Mammary epithelial cell (primary cell): ENCODE measurements at regions not wholly inside any gene's neighbourhood (a gene's known extent, or its start where the extent isn't known, plus 50 kb on each side); places are given as distances from the start of the nearest gene placed in this dataset.

Source experiments
- EZH2 ChIP-seq: IDR thresholded peaks from 2 replicates; pipeline ENCODE4 v1.6.1; 2012; ENCODE audit warnings: low read length, inconsistent platforms, borderline replicate concordance
- TF ChIP-seq, protein P1 (sequence below), 2 donors: IDR thresholded peaks in 1 of 2; conservative IDR thresholded peaks in 1 of 2; 2 replicates each; pipeline ENCODE4 v1.5.1; 2011 to 2012; ENCODE audit warnings: inconsistent platforms in 2 of 2, low read length in 2 of 2, mild to moderate bottlenecking in 2 of 2, control low read depth in 1 of 2, low read depth in 1 of 2; ENCODE audit not compliant: insufficient read depth in 1 of 2; ENCODE audit errors: extremely low read depth in 1 of 2

DNA sequence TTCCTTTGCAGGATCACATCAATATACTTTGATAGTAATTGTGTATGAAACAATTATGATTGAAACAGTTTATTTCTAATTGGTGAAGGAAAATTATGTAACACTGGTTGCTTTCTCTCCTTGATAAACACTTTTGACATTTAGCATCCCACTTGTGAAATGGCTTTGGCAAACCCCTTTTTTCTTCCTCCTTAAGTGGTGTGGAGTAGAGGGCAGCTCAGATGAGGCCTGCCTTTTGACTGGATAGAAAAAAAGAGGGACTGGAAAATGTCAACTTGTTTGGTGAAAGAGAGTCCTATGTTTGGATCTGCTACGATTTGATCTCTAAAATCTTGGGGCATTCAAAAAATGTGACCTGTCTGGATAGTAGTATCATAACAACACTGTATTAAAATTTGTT, 318.3 kb downstream of the MEIS1 start:
- no peak for TF ChIP-seq EZH2
- TF ChIP-seq, protein P1, sequence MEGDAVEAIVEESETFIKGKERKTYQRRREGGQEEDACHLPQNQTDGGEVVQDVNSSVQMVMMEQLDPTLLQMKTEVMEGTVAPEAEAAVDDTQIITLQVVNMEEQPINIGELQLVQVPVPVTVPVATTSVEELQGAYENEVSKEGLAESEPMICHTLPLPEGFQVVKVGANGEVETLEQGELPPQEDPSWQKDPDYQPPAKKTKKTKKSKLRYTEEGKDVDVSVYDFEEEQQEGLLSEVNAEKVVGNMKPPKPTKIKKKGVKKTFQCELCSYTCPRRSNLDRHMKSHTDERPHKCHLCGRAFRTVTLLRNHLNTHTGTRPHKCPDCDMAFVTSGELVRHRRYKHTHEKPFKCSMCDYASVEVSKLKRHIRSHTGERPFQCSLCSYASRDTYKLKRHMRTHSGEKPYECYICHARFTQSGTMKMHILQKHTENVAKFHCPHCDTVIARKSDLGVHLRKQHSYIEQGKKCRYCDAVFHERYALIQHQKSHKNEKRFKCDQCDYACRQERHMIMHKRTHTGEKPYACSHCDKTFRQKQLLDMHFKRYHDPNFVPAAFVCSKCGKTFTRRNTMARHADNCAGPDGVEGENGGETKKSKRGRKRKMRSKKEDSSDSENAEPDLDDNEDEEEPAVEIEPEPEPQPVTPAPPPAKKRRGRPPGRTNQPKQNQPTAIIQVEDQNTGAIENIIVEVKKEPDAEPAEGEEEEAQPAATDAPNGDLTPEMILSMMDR (conservative IDR thresholded peaks at IDR 0.05 in 1 of 2, IDR thresholded peaks at IDR 0.05 in 1 of 2; ENCODE audit: extremely low read depth in 1 of 2, insufficient read depth in 1 of 2, low read depth in 1 of 2, low read length in 2 of 2) = no peak
